Activated CD8-positive, alpha-beta memory T cell treated with anti-CD3 and anti-CD28 coated beads, Interleukin-2, amount 50 U/mL, for 4 hours (primary cell): ENCODE measurements at regions not wholly inside any gene's neighbourhood (a gene's known extent, or its start where the extent isn't known, plus 50 kb on each side); places are given as distances from the start of the nearest gene placed in this dataset.

Experiments used
- DNase-seq: peaks from one replicate; pipeline ENCODE4 v3.0.0-alpha.2; 2020

GRCh38 chrX:131779741-131780140 is 235.9 kb downstream of the OR13H1 start:
- no peak for DNase-seq

GRCh38 chrX:131782646-131783045 is 238.8 kb downstream of the OR13H1 start:
- no peak for DNase-seq

- peak; percentile 72 for DNase-seq
These were observed 239.4 kb upstream of the STK26 start for GRCh38 chrX:131783555-131784308.

GRCh38 chrX:131789664-131790063 is 233.4 kb upstream of the STK26 start:
- no peak for DNase-seq

GRCh38 chrX:131791608-131792355 is 231.3 kb upstream of the STK26 start:
- DNase-seq = no peak

- DNase-seq = peak; percentile 88
These were observed 230.7 kb upstream of the STK26 start for GRCh38 chrX:131792356-131792749.

GRCh38 chrX:131792789-131793462 is 230.2 kb upstream of the STK26 start:
- peak; percentile 87 for DNase-seq

- DNase-seq = no peak
These were observed 227.5 kb upstream of the STK26 start for GRCh38 chrX:131795442-131796229.

GRCh38 chrX:131801066-131801465 is 222.0 kb upstream of the STK26 start:
- no peak for DNase-seq

GRCh38 chrX:131801911-131802310 is 221.2 kb upstream of the STK26 start:
- DNase-seq = no peak

GRCh38 chrX:131802836-131803626 is 220.1 kb upstream of the STK26 start:
- DNase-seq = peak; percentile 75

- DNase-seq = peak; percentile 84
These were observed 210.0 kb upstream of the STK26 start for GRCh38 chrX:131812847-131813825.

- DNase-seq = peak; percentile 81
These were observed 206.5 kb upstream of the STK26 start for GRCh38 chrX:131816551-131817136.

GRCh38 chrX:131818297-131818936 is 204.7 kb upstream of the STK26 start:
- DNase-seq = no peak

GRCh38 chrX:131821945-131822622 is 201.0 kb upstream of the STK26 start:
- peak; percentile 69 for DNase-seq

- no peak for DNase-seq
These were observed 196.5 kb upstream of the STK26 start for GRCh38 chrX:131826572-131826971.

GRCh38 chrX:131827935-131828334 is 195.2 kb upstream of the STK26 start:
- DNase-seq = no peak

GRCh38 chrX:131828482-131828881 is 194.6 kb upstream of the STK26 start:
- DNase-seq = no peak
